Trophoblast cell (in vitro differentiated cells and primary cell): ENCODE measurements at regions not wholly inside any gene's neighbourhood (a gene's known extent, or its start where the extent isn't known, plus 50 kb on each side); places are given as distances from the start of the nearest gene placed in this dataset.

ENCODE experiments used
- DNase-seq, 2 donors: peaks; one replicate each; pipeline ENCODE4 v3.0.0-alpha.2; 2016
- H2AFZ ChIP-seq: 2 replicates; pipeline ENCODE4 v1.6.1; 2013; ENCODE audit warnings: low read length, moderate library complexity, mild to moderate bottlenecking; ENCODE audit not compliant: insufficient read depth, poor library complexity
- H2AK5ac ChIP-seq: 2 replicates; pipeline ENCODE4 v1.6.1; 2013; ENCODE audit warnings: mild to moderate bottlenecking, low read length
- H2BK120ac ChIP-seq: 2 replicates; pipeline ENCODE4 v1.6.1; 2013; ENCODE audit warnings: low read length, mild to moderate bottlenecking, moderate library complexity; ENCODE audit not compliant: insufficient read depth, poor library complexity
- H2BK12ac ChIP-seq: 2 replicates; pipeline ENCODE4 v1.6.1; 2013; ENCODE audit warnings: mild to moderate bottlenecking, low read length, moderate library complexity
- H2BK5ac ChIP-seq: 2 replicates; pipeline ENCODE4 v1.6.1; 2013; ENCODE audit warnings: low read length, low read depth, moderate library complexity, mild to moderate bottlenecking; ENCODE audit not compliant: poor library complexity
- H3K14ac ChIP-seq: 2 replicates; pipeline ENCODE4 v1.6.1; 2013; ENCODE audit warnings: mild to moderate bottlenecking, low read length
- H3K18ac ChIP-seq: 2 replicates; pipeline ENCODE4 v1.6.1; 2013; ENCODE audit warnings: mild to moderate bottlenecking, low read length
- H3K23ac ChIP-seq: 2 replicates; pipeline ENCODE4 v1.6.1; 2013; ENCODE audit warnings: low read length
- H3K27ac ChIP-seq: 2 replicates; pipeline ENCODE4 v1.5.1; 2013; ENCODE audit warnings: low read depth, mild to moderate bottlenecking, inconsistent platforms, low read length, moderate library complexity
- H3K27me3 ChIP-seq: 2 replicates; pipeline ENCODE4 v1.6.1; 2013; ENCODE audit warnings: inconsistent platforms, mild to moderate bottlenecking, low read length, moderate library complexity; ENCODE audit not compliant: insufficient read depth
- H3K36me3 ChIP-seq, 2 experiments: 1 replicate in 1 of 2; 2 replicates in 1 of 2; pipeline ENCODE4 v1.6.1; 2013; ENCODE audit warnings: low read length in 2 of 2, mild to moderate bottlenecking in 2 of 2, moderate library complexity in 1 of 2; ENCODE audit not compliant: insufficient read depth in 2 of 2, control insufficient read depth in 1 of 2
- H3K4ac ChIP-seq: 2 replicates; pipeline ENCODE4 v1.6.1; 2013; ENCODE audit warnings: low read depth, mild to moderate bottlenecking, low read length, moderate library complexity
- H3K4me1 ChIP-seq, 2 experiments: 1 replicate in 1 of 2; 2 replicates in 1 of 2; pipeline ENCODE4 v1.6.1; 2013; ENCODE audit warnings: low read length in 2 of 2, mild to moderate bottlenecking in 2 of 2, moderate library complexity in 1 of 2; ENCODE audit not compliant: insufficient read depth in 2 of 2, control insufficient read depth in 1 of 2
- H3K4me2 ChIP-seq: 2 replicates; pipeline ENCODE4 v1.6.1; 2013; ENCODE audit warnings: inconsistent platforms, mild to moderate bottlenecking, low read length, moderate library complexity
- H3K4me3 ChIP-seq: 2 replicates; pipeline ENCODE4 v1.5.1; 2013; ENCODE audit warnings: mild to moderate bottlenecking, low read depth, low read length, inconsistent platforms
- H3K79me1 ChIP-seq: one replicate; pipeline ENCODE4 v1.6.1; 2013; ENCODE audit warnings: low read length
- H3K79me2 ChIP-seq: 2 replicates; pipeline ENCODE4 v1.6.1; 2013; ENCODE audit warnings: low read length, mild to moderate bottlenecking; ENCODE audit not compliant: control insufficient read depth, insufficient read depth, poor library complexity
- H3K9ac ChIP-seq: 2 replicates; pipeline ENCODE4 v1.6.1; 2013; ENCODE audit warnings: mild to moderate bottlenecking, low read length
- H3K9me3 ChIP-seq: 2 replicates; pipeline ENCODE4 v1.6.1; 2013; ENCODE audit warnings: low read depth, mild to moderate bottlenecking, control low read depth, inconsistent platforms, low read length; ENCODE audit not compliant: insufficient read depth
- H4K12ac ChIP-seq: 2 replicates; pipeline ENCODE4 v1.6.1; 2013; ENCODE audit warnings: low read depth, mild to moderate bottlenecking, low read length, moderate library complexity
- H4K8ac ChIP-seq: 2 replicates; pipeline ENCODE4 v1.6.1; 2013; ENCODE audit warnings: low read depth, mild to moderate bottlenecking, low read length, moderate library complexity
- H4K91ac ChIP-seq: one replicate; pipeline ENCODE4 v1.6.1; 2013; ENCODE audit warnings: low read depth, mild to moderate bottlenecking, low read length, moderate library complexity
- WGBS: extraction: QIAGEN DNeasy Blood & Tissue Kit; methylation state at CpG from one replicate; pipeline ENCODE4 v1.1.7; 2013; ENCODE audit warnings: missing lambda C conversion rate; ENCODE audit not compliant: insufficient read length, insufficient coverage; ENCODE audit errors: extremely low coverage; 5-methylcytosine and 5-hydroxymethylcytosine counted together

DNA sequence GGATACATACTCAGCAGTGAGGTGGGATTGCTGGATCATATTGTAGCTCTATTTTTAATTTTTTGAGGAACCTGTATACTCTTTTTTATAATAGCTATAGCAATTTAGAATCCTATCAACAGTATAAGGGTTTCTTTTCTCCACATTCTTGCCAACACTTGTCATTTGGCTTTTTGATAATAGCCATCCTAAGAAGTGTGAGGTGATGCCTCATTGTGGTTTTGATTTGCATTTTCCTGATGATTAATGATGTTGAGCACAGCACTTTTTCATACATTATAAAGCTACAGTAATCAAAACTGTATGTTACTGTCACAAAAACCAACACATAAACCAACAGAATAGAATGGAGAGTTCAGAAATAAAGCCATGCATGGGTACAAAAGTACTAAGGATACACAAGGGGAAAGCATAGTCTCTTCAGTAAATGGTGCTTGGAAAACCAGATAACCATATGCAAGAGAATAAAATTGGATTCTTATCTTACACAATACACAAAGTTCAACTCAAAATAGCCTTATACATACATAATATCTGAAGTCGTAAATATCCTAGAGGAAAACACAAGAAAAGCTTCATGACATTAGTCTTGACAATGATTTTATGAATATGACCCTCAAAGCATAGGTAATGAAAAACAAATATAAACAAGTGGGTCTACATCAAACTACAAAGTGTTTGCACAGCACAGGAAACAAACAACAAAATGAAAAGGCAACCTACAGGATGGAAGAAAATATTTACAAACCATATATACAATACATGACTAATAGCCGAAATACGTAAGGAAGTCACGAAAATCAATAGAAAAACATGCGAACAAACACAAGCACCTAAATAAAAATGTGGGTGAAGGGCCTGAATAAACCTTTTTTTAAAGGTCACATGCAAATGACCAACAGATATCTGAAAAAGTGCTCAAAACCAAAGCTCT, 287.8 kb upstream of the DAB2 start:
- Histone ChIP-seq H3K4me1 (no peaks in the 10 kb centered on the region), H3K27ac (no peak overlapping the region), H2AFZ (no peak overlapping the region), H4K12ac (no peak overlapping the region), H3K14ac (no peak overlapping the region), H2BK5ac (no peak overlapping the region), H2BK12ac (no peak overlapping the region), H3K18ac (no peak overlapping the region), H3K36me3 (no peaks in the 10 kb centered on the region), H3K27me3 (no peaks in the 10 kb centered on the region), H3K23ac (no peak overlapping the region), H4K8ac (no peak overlapping the region), H4K91ac (no peak overlapping the region), H2BK120ac (no peak overlapping the region), H3K4ac (no peak overlapping the region), H3K4me2 (no peak overlapping the region), H3K9me3 (no peaks in the 10 kb centered on the region), H3K4me3 (no peak overlapping the region), H3K79me1 (no peaks in the 10 kb centered on the region), H3K9ac (no peak overlapping the region), H2AK5ac (no peak overlapping the region), H3K79me2 (no peaks in the 10 kb centered on the region)
- DNase-seq = no peak
- no CpG with 5 or more reads among the region's 5 CpGs for WGBS

DNA sequence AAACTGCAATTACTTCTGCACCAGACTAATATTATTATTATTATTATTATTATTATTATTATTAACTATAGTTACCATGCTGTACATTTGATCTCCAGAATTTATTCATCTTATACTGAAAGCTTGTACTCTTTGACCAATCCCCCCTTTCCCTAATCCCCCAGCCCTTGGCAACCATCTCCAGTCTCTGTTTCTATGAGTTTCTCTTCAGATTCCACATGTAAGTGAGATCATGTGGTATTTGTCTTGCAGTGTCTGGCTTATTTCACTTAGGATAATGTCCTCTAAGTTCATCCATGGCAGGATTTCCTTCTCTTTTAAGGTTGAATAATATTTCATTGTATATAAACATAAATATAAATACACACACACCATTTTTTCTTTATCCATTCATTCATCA, 287.0 kb upstream of the DAB2 start:
- H2BK12ac ChIP-seq = no peak overlapping the region
- no peak overlapping the region for H3K18ac ChIP-seq
- H3K4me2 ChIP-seq = no peak overlapping the region
- H4K8ac ChIP-seq = no peak overlapping the region
- H3K79me1 ChIP-seq = no peaks in the 10 kb centered on the region
- H3K4me3 ChIP-seq = no peak overlapping the region
- H3K27me3 ChIP-seq = no peaks in the 10 kb centered on the region
- no peak overlapping the region for H4K12ac ChIP-seq
- H3K4ac ChIP-seq = no peak overlapping the region
- no peak overlapping the region for H3K14ac ChIP-seq
- H3K36me3 ChIP-seq = no peaks in the 10 kb centered on the region
- no peak overlapping the region for H3K27ac ChIP-seq
- H2AK5ac ChIP-seq = no peak overlapping the region
- H2BK120ac ChIP-seq = no peak overlapping the region
- H3K4me1 ChIP-seq = no peaks in the 10 kb centered on the region
- DNase-seq = no peak
- no peaks in the 10 kb centered on the region for H3K79me2 ChIP-seq
- no peak overlapping the region for H4K91ac ChIP-seq
- H3K9me3 ChIP-seq = no peaks in the 10 kb centered on the region
- H2AFZ ChIP-seq = no peak overlapping the region
- H2BK5ac ChIP-seq = no peak overlapping the region
- H3K9ac ChIP-seq = no peak overlapping the region
- no peak overlapping the region for H3K23ac ChIP-seq

DNA sequence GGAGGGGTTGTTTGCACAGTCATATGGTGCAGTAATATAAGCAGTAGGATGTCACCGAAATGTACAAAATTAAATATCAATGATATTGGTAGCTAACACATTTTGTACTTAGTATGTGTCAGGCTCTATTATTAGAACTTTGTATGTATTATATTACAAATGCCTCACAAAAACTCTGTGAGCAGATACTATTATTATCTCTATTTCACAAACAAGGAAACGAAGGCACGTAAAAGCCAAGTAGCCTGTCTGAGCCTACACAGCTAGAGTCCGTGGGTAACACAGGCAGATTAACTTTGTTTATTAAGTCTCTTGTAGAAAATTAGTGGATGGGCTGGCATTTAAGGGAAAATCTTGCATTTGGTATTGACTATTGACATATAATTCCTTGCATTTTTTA, 284.3 kb upstream of the DAB2 start:
- Histone ChIP-seq H3K4me3 (no peak overlapping the region), H3K4me2 (no peak overlapping the region), H4K12ac (no peak overlapping the region), H3K79me2 (no peaks in the 10 kb centered on the region), H3K23ac (no peak overlapping the region), H3K9ac (no peak overlapping the region), H3K18ac (no peak overlapping the region), H3K9me3 (no peaks in the 10 kb centered on the region), H2BK120ac (no peak overlapping the region), H4K8ac (no peak overlapping the region), H3K36me3 (no peaks in the 10 kb centered on the region), H4K91ac (no peak overlapping the region), H3K4me1 (no peaks in the 10 kb centered on the region), H3K27me3 (no peaks in the 10 kb centered on the region), H3K14ac (no peak overlapping the region), H2BK5ac (no peak overlapping the region), H2AFZ (no peak overlapping the region), H2BK12ac (no peak overlapping the region), H3K4ac (no peak overlapping the region), H3K79me1 (no peaks in the 10 kb centered on the region), H3K27ac (no peak overlapping the region), H2AK5ac (no peak overlapping the region)
- no CpG with 5 or more reads among the region's 4 CpGs for WGBS
- DNase-seq = no peak

DNA sequence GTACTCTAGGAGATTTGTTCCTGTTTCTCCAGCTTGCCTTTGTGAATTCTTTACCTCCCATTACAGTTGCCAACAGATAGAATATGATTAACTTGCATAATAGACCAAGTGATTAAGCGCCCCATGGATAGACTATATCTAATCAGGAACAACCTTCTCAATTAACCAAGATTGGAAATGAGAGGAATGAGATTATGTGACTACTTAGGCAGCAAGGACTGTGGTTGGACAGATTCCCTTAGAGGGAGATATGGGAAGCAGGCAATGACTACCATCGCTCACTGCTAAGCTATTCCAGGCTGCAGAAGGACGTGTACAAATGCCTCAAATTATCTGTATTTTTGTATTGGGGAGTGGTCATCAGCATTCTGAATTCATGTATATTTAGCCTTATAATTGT, 278.1 kb upstream of the DAB2 start:
- Histone ChIP-seq H3K18ac (no peak overlapping the region), H2BK5ac (no peak overlapping the region), H3K36me3 (no peaks in the 10 kb centered on the region), H3K27ac (no peak overlapping the region), H2AK5ac (no peak overlapping the region), H3K23ac (no peak overlapping the region), H4K91ac (no peak overlapping the region), H3K4me2 (no peak overlapping the region), H2BK12ac (no peak overlapping the region), H3K4me3 (no peak overlapping the region), H3K9me3 (no peaks in the 10 kb centered on the region), H2AFZ (no peak overlapping the region), H3K4me1 (no peaks in the 10 kb centered on the region), H4K12ac (no peak overlapping the region), H3K14ac (no peak overlapping the region), H3K9ac (no peak overlapping the region), H3K4ac (no peak overlapping the region), H2BK120ac (no peak overlapping the region), H3K79me2 (no peaks in the 10 kb centered on the region), H4K8ac (no peak overlapping the region), H3K27me3 (no peaks in the 10 kb centered on the region), H3K79me1 (no peaks in the 10 kb centered on the region)
- WGBS = no CpG with 5 or more reads among the region's 3 CpGs
- DNase-seq = no peak
